ENCODE measurements at regions not wholly inside any gene's neighbourhood (a gene's known extent, or its start where the extent isn't known, plus 50 kb on each side); places are given as distances from the start of the nearest gene placed in this dataset.
"Not testable (repeated sequence)": the region's sequence is repeated elsewhere in the genome, so short reads cannot be mapped to it uniquely, and the experiment has no call there.

DNA sequence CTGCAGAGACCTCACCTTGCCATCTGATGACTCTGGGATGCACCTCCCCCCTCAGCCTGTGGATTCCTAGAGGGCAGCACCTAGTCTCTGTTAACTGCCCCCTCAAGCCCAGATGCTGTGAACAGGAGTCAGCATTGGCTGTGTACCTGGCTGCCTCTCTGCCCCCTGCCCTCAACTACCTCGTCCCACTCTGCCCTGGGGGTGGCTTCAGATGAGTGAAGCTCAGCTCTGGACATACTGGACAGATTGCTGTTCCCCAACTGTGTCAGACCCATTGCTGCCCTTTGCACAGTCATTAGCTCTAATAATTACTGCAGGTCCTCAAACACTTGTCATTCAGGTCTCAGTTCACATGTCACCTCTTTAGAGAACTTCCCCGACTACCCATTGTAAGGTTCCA lies 182.1 kb upstream of the TSHZ3 start:
- no peak for DNase-seq

- DNase-seq, result no peak
These were observed 182.8 kb upstream of the TSHZ3 start for GRCh38 chr19:31532034-31532433.

DNA sequence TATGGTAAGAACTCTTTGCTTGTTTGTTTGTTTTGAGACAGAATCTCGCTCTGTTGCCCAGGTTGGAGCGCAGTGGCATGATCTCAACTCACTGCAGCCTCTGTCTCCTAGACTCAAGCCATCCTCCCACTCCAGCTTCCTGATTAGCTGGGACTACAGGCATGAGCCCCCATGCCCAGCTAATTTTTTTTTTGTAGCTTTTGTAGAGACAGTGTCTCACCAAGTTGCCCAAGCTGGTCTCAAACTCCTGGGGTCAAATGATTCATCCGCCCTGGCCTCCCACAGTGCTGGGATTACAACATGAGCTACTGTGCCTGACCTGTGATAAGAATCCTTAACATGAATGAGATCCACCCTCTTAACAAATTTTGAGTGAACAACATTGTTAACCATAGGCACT lies 183.9 kb upstream of the TSHZ3 start:
- no peak for DNase-seq

GRCh38 chr19:31534231-31534630 lies 185.0 kb upstream of the TSHZ3 start:
- no peak for DNase-seq

DNA sequence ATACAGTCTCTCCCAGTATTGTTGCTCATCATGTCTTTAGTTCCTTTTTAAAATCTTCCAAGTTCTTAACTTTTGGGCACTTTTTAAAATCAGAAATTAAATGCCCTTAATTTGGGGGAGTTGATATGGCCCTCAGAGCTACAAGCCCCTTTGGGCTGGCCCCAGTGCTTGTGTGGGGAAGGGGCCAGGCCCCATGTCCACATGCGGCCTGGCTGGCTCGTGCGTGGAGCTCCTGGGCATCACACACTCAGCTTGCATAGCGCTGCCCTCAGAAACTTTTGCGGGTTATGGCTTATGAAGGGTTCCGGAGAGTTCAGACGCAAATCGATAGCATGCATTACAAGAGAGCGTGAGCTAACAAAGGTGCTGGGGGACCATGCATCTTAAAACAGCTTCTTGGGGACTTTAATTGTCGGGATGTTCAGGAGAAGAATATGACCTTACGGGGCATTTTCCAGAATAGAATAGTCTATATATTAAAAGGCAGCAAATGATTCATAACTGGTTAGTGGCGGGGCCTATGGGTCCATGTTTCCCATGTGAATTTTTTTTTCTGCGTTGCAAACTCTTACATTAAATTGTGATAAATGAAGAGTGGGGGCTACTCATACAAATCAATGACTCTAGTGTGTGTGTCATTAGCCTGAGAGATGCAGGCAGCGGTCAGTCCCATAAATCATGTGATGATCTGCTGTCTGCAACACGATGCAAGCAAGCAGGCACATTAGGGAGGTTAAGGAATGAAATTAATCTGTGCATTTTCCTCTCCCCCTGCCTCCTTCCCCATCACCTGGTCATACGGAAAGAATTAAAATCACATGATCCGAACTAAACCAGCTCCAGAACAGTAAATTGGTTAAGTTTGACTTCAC lies 185.8 kb upstream of the TSHZ3 start:
- no peak for DNase-seq

DNA sequence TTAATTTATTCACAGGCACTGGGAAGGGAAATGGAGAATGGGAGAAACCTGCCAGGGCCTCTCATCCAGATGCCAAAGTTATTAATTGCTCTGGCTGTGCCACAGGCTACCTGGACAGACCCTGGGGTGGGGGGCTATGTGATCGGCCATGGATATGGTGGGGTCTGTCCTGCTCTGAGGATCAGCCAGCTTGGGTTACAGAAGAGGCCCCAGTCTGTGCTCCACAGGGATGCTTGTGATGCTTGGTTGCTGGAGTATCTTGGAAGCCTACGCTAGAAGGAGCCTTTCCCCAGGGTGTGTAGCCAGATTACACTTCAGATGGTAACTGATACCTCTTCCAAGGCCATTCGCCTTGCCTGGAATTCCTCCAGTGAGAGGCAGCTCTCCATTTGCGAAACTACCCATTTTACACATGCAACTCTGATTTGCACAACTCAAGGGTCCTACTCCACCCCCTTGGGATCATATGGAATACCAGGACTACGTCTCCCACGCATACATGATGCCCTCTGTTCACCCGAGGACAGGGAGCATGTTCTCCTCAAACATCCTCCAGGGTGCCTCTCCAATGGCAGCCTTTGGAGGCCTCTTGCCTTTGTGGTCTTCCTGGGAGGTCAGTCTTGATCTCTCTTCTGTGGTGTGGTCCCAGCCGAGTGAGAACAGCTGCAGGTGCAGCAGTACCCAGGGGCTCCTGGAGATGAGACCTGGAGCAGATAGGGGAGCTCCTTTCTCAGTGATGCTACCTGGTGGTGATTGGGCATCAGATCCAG lies 186.6 kb upstream of the TSHZ3 start:
- DNase-seq, result no peak

DNA sequence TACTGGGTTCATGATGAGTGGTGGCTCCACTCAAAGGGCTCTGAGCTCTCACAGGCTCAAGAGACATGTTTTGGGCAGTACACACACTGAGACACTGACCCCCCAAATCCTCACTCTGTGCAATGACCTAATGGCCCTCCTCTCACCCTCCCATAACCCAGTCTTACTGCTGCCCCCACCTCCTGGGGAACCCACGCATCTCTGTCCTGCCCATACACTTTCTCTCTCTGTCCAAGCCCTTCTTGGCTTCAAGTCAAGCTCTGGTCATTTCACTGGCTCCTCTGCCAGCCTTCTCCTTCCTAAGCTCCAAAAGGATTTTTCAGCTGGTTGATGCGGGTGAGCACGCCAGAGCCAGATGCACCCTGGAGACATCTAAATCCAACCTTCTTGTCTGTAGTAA lies 187.9 kb upstream of the TSHZ3 start:
- DNase-seq, result no peak

DNA sequence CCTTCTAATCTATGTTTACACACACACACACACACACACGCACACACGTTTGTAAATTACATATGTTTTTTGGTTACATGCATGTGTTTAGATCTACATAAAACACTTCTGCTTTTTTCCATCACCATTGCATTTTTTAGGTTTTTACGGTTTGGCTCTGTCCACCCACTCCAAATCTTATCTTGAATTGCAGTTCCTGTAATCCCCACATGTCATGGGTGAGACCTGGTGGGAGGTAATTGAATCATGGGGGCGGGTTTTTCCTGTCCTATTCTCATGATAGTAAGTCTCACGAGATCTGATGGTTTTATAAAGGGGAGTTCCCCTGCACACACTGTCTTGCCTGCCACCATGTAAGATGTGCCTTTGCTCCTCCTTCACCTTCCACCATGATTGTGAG lies 188.7 kb upstream of the TSHZ3 start:
- DNase-seq, result not testable (repeated sequence)

- no peak for DNase-seq
These were observed 189.6 kb upstream of the TSHZ3 start for GRCh38 chr19:31538879-31539278.

DNA sequence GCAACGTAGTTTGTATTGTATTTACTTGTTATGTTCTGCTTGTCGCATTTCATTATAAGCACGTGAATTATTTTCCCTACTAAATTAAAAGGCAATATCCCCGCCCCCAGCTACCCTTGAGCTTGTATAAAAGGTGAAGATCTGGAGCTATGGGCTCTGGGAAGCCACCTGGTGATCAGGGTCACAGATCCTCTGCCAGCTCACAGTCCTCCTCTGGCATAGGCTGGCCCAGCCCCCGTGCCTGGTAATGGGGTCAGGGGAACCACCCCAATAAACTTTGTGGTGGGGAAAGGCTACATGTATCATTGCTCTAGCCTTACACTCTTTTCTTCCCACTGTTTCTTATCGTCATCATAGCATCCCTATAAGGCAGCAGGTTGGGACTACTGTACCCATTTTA lies 190.2 kb upstream of the TSHZ3 start:
- DNase-seq, result no peak

DNA sequence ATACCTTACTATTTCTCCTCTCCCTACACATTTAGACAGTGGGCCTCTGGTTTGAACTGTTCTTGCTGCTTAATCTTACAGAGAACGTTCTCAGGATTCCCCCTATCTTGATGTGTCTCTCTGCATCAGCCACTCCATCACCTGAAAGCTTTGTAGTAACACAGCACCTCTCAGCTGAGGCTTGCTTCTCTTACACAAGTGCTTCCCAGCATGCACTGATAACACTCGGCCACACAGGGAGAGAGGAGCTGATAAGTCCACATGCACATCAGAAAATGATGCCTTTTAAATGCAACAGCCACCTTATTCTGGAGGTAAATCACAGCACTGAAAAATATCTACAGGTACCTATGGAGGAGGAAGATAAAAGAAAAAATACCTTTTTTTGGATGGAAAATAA lies 192.2 kb upstream of the TSHZ3 start:
- no peak for DNase-seq

DNA sequence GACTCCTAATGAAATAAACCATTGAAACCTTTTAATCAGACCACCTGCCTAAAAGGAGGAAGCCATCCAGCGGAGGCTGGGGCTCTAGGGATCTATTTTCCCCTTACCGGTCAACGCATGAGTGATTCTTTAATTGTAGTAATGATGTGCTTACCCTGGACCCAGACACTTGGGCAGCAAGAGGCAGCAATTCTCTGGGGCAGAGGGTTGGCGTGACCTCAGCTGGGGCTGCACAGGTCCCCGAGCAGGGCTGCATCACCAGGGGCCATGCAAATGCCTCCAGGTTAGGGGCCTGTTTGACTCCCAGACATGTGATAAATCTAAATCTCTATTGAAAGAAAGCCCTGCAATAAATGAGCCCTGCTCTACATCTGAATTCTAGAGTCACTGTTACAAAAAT lies 194.2 kb upstream of the TSHZ3 start:
- DNase-seq, result no peak

GRCh38 chr19:31545777-31546176 lies 196.5 kb upstream of the TSHZ3 start:
- DNase-seq, result no peak

DNA sequence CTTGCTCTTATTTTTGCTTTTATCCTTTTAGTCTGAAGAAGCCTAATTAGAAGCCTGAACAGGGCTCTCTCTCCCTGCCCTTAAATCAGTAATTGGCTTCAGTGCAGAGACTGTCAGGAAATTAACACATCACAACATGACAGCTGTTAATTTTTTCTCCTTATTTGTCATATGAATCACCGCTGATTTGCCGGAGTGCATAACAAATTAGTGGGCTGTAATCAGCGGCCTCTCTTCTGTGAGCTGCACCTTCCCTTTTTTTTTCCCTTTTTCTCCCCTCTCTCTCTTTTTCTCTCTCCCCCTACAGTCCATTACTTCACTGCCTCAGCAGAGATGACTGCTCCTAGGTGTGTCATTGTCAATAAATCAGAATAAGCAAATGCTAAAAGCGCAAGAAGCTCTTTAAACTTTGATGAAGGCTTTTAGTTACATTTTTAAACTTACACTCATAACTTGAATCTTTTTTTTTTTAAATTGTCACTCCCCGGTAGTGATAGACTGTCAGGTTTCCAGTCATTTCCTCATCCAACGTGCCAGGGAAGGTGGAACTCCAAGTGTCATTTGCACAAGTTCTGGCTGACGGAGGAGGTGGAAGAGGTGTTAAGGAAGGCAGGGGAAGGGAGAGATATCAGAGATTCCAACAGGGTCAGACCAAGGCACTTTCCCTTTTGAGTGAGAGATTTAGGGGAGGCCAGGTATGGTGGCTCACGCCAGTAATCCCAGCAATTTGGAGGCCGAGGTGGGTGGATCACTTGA lies 197.1 kb upstream of the TSHZ3 start:
- DNase-seq, result no peak

DNA sequence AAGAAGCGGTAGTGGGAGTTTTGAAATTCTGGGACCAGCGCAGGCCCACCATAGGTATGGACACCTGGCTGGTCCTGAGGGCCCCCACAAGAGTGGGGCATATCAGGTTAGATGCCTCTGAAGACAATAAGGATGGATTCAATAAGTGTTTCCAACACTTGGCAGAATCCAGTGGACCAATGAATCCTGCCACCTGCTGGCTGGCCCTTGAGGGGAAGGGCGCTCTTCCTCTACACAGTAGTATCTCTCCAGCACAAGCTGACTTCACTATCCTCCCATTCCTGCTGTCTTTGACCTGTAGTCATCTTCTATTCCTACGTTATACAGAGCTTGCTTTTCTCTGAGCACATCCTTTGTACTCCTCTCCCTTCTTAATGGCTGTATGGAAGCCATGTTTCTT lies 199.7 kb upstream of the TSHZ3 start:
- DNase-seq, result no peak

DNA sequence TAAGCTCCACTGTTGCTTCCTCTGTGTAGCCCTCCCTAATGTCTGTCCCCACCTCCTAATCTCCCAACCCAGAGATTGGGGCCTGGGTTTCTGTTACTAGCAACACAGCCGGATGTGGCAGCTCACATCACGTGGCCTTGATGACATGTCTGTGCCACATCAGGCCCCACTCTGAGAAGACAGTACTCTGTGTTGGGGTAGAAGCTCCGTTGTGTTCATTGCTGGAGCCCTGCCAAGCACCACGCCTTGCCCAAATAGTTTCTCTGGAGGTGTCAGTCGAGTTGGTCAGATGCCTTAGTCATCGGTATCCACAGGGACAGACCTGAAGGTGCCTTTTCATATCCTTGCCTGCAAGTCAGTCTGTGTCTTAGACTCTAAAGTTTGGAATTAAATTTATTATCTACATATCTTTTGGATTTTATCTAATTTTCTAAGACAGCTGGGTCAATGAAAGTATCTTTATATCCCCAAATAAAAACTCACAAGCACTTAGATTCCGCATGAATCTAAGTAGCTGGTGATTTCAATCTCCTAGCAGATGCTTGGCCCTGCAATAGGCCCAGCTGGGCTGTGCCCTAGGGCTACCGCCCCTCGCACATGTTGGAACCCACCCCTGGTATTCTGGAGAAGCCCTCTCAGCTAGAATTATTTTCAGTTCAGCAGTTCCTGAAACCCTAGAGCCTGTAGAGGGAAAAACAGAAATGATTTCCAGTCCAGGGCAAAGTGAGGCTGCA lies 204.0 kb upstream of the TSHZ3 start:
- no peak for DNase-seq

DNA sequence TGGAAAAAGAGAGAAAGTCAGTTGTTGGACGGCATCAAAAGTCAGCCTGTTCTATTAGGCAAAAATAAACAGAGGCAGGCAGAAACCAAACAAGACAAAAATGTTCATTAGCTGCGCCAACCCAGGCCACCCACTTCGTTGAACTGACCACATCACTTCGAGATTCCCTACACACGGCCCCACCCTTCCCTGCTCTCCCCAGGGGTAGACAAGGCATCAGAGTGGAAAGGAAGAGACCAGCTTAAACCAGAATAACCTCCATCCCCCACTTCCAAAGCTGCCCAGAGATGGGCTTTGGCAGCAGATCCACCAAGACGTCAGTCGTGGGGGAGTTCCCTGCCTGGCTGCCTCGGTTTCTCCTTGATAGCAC lies 204.6 kb upstream of the TSHZ3 start:
- DNase-seq, result no peak

- no peak for DNase-seq
These were observed 205.1 kb upstream of the TSHZ3 start for GRCh38 chr19:31554360-31554759.

GRCh38 chr19:31555634-31556215 lies 206.5 kb upstream of the TSHZ3 start:
- no peak for DNase-seq

DNA sequence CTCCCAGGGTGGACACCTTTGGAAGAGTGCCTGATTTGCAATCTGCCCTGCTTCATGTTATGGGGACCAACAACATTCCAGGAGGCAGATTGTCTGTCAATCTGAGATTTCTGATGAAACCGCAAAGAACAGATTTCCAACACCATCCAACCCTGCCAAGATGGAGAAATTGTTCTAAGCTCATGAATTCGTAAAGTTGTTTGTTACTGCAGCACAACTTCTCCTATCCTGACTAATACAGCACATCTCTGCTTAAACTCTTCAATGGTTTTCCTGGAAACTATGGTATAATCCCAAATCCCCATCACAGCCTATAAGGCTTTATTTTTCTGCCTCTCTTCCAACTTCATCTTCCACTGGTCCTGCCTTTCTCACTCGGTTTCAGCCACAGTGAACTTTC lies 210.3 kb upstream of the TSHZ3 start:
- DNase-seq, result no peak

- no peak for DNase-seq
These were observed 211.1 kb upstream of the TSHZ3 start for GRCh38 chr19:31560086-31561060.

All from activated naive CD4-positive, alpha-beta T cell (primary cell).